GM12878 (cell line): ENCODE measurements at regions not wholly inside any gene's neighbourhood (a gene's known extent, or its start where the extent isn't known, plus 50 kb on each side); places are given as distances from the start of the nearest gene placed in this dataset.

Source experiments
- ATAC-seq: fragments of 200-7000 bp; cut with Tn5 transposase; 3 replicates; pipeline ENCODE4 v1.9.1; 2020; ENCODE audit warnings: mild to moderate bottlenecking, moderate library complexity
- BruUV-seq: library from RNA; stranded (reverse); fragments of 400-500 nt; replicated peaks from 2 replicates; lab custom pipeline; 2021; lab: Mats Ljungman, UMichigan
- CTCF ChIA-PET: fragments of 300-600 bp; sonication (Branson Sonifier 250); formaldehyde crosslinking; extraction: SDS; loops from one replicate; lab custom pipeline; 2021; ENCODE audit warnings: inconsistent platforms; lab: Yijun Ruan, JAX
- POLR2A ChIA-PET: fragments of 350-600 bp; formaldehyde crosslinking; extraction: SDS; loops from one replicate; lab custom pipeline; 2021; ENCODE audit warnings: inconsistent platforms; lab: Charles Lee
- RAD21 ChIA-PET: fragments of 300-600 bp; sonication (Branson Sonifier 250); formaldehyde crosslinking; loops from one replicate; lab custom pipeline; 2023; ENCODE audit warnings: antibody characterized with exemption; ENCODE audit not compliant: unreplicated experiment; lab: Charles Lee
- SMC1A ChIA-PET: fragments of 300-600 bp; sonication (Branson Sonifier 250); formaldehyde crosslinking; loops from one replicate; lab custom pipeline; 2023; ENCODE audit not compliant: unreplicated experiment, uncharacterized antibody; lab: Charles Lee
- DNase-seq: peaks from one replicate; pipeline ENCODE4 v3.0.0-alpha.2; 2011; ENCODE audit warnings: low read depth, low spot score
- FAIRE-seq: peaks from 3 replicates; lab custom pipeline; 2011; peaks lifted over from hg19 to GRCh38; lab: Jason Lieb, UNC
- H2AFZ ChIP-seq: 2 replicates; pipeline ENCODE4 v1.6.0; 2011; ENCODE audit warnings: low read depth, low read length, control low read depth; ENCODE audit not compliant: control insufficient read depth
- H3K27ac ChIP-seq: 2 replicates; pipeline ENCODE4 v1.5.1; 2011; ENCODE audit warnings: control low read depth; ENCODE audit not compliant: control insufficient read depth, insufficient read depth
- H3K27me3 ChIP-seq, 2 experiments: replicated peaks in 1 of 2; 2 replicates each; pipeline versions ENCODE4 v1.6.0 to v1.6.1; 2011; ENCODE audit warnings: low read length in 1 of 2; ENCODE audit not compliant: control insufficient read depth in 2 of 2, insufficient read depth in 2 of 2
- H3K36me3 ChIP-seq, 2 experiments: 2 replicates each; pipeline ENCODE4 v1.5.1; 2011; ENCODE audit warnings: low read length in 1 of 2; ENCODE audit not compliant: control insufficient read depth in 2 of 2, insufficient read depth in 2 of 2
- H3K4me1 ChIP-seq: 2 replicates; pipeline ENCODE4 v1.6.1; 2011; ENCODE audit warnings: mild to moderate bottlenecking, low read length, moderate library complexity, mixed read lengths; ENCODE audit not compliant: control insufficient read depth, insufficient read depth
- H3K4me2 ChIP-seq: 2 replicates; pipeline ENCODE4 v1.6.0; 2011; ENCODE audit warnings: control low read depth; ENCODE audit not compliant: control insufficient read depth, insufficient read depth
- H3K4me3 ChIP-seq: fragments of 200-600 bp; sonication (generic); 2 replicates; pipeline ENCODE4 v1.5.1; 2016
- H3K79me2 ChIP-seq: 2 replicates; pipeline ENCODE4 v1.6.0; 2011; ENCODE audit warnings: low read length; ENCODE audit not compliant: control insufficient read depth, insufficient read depth
- H3K9ac ChIP-seq: 2 replicates; pipeline ENCODE4 v1.8.0; 2011; ENCODE audit warnings: low read length, control low read depth, mixed read lengths; ENCODE audit not compliant: control insufficient read depth, insufficient read depth
- H3K9me3 ChIP-seq: replicated peaks from 3 replicates; pipeline ENCODE4 v1.5.1; 2011; ENCODE audit warnings: mild to moderate bottlenecking, low read length; ENCODE audit not compliant: control insufficient read depth, insufficient read depth
- H4K20me1 ChIP-seq: 2 replicates; pipeline ENCODE4 v1.6.0; 2011; ENCODE audit not compliant: control insufficient read depth, insufficient read depth
- CHD1 ChIP-seq: IDR thresholded peaks from 2 replicates; pipeline ENCODE4 v1.6.1; 2012; ENCODE audit warnings: low read depth, low read length, improper control_type of control experiment
- HDAC6 ChIP-seq: fragments of 200-600 bp; sonication (generic); IDR thresholded peaks from one replicate; pipeline ENCODE4 v1.8.0; 2017; ENCODE audit warnings: antibody characterized with exemption; ENCODE audit not compliant: unreplicated experiment
- KLF5 ChIP-seq: fragments of 450-650 bp; IDR thresholded peaks from 2 replicates; pipeline ENCODE4 v1.6.1; 2014; ENCODE audit warnings: mild to moderate bottlenecking; ENCODE audit not compliant: partially characterized antibody
- MAX ChIP-seq: IDR thresholded peaks from 2 replicates; pipeline ENCODE4 v1.6.1; 2012; ENCODE audit warnings: low read depth, low read length, improper control_type of control experiment
- MEF2B ChIP-seq: fragments of 450-650 bp; IDR thresholded peaks from 2 replicates; pipeline ENCODE4 v1.6.1; 2018; ENCODE audit warnings: mild to moderate bottlenecking, moderate library complexity; ENCODE audit not compliant: partially characterized antibody, poor library complexity, severe bottlenecking
- NBN ChIP-seq: fragments of 450-650 bp; IDR thresholded peaks from 2 replicates; pipeline ENCODE4 v1.6.1; 2016
- NFIC ChIP-seq: IDR thresholded peaks from 2 replicates; pipeline ENCODE4 v1.6.1; 2012; ENCODE audit warnings: low read depth, mild to moderate bottlenecking, inconsistent platforms, low read length, moderate library complexity
- NR2C2 ChIP-seq: IDR thresholded peaks from 2 replicates; pipeline ENCODE4 v1.6.1; 2011; ENCODE audit warnings: borderline replicate concordance, low read depth; ENCODE audit not compliant: control insufficient read depth, insufficient read length
- NRF1 ChIP-seq: conservative IDR thresholded peaks from 2 replicates; pipeline ENCODE4 v1.6.1; 2011; ENCODE audit warnings: mild to moderate bottlenecking, low read depth, low read length, improper control_type of control experiment
- PBX3 ChIP-seq: IDR thresholded peaks from 2 replicates; pipeline ENCODE4 v1.6.1; 2011; ENCODE audit warnings: mild to moderate bottlenecking, low read depth, low read length, moderate library complexity; ENCODE audit not compliant: insufficient replicate concordance
- SIN3A ChIP-seq: IDR thresholded peaks from 2 replicates; pipeline ENCODE4 v1.6.1; 2012; ENCODE audit warnings: low read depth, low read length, improper control_type of control experiment
- SMAD5 ChIP-seq: IDR thresholded peaks from 2 replicates; pipeline ENCODE4 v1.6.1; 2016; ENCODE audit warnings: antibody characterized with exemption, low read depth
- SMARCA5 ChIP-seq: fragments of 450-650 bp; IDR thresholded peaks from 2 replicates; pipeline ENCODE4 v1.6.1; 2017; ENCODE audit warnings: mild to moderate bottlenecking
- ZBED1 ChIP-seq: IDR thresholded peaks from 2 replicates; pipeline ENCODE4 v1.6.1; 2016; ENCODE audit warnings: borderline replicate concordance
- ZNF622 ChIP-seq: fragments of 450-650 bp; IDR thresholded peaks from 2 replicates; pipeline ENCODE4 v1.6.1; 2017; ENCODE audit warnings: mild to moderate bottlenecking, inconsistent platforms
- WGBS: methylation state at CpG from one replicate; pipeline ENCODE4 v1.1.6; 2016; ENCODE audit warnings: low lambda C conversion rate; ENCODE audit not compliant: insufficient replicate concordance, insufficient coverage; ENCODE audit errors: missing lambda C conversion rate; 5-methylcytosine and 5-hydroxymethylcytosine counted together
- in situ Hi-C: fragments of 300-500 bp; cut with MboI; formaldehyde crosslinking; loops from 9 replicates; pipeline ENCODE4 v1.14.3; 2018; ENCODE audit warnings: mixed read lengths
- intact Hi-C: fragments of 100-400 bp; cut with micrococcal nuclease; formaldehyde crosslinking; loops from one replicate; pipeline ENCODE4 v1.14.2; 2022; ENCODE audit not compliant: unreplicated experiment
- TF ChIP-seq, protein P1 (sequence below): fragments of 450-650 bp; IDR thresholded peaks from 2 replicates; pipeline ENCODE4 v1.6.1; 2016; ENCODE audit warnings: mild to moderate bottlenecking, moderate library complexity, borderline replicate concordance

DNA sequence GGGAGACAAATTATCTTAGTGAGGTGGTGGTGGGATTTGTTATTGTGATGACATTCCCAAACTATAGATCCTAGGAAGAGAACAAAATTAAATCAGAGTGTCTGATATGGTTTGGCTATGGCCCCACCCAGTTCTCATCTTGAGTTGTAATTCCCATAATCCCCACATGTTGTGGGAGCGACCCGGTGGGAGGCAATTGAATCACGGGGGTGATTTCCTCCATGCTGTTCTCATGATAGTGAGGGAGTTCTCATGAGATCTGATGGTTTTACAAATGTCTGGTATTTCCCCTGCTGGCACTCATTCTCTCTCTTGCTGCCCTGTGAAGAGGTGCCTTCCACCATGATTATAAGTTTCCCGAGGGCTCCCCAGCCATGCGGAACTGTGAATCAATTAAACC lies 62.0 kb downstream of the RPL22L1 start:
- SMC1A ChIA-PET: no interaction called here
- peaks cover 0 to 1% of the 10 kb centered on the region in 2 experiments; a peak in 1 of 4 replicates for H3K27me3 ChIP-seq
- intact Hi-C loops: no loop called here
- RAD21 ChIA-PET: no interaction called here
- no peak overlapping the region for H2AFZ ChIP-seq
- no peak overlapping the region for H3K27ac ChIP-seq
- in situ Hi-C loops: no loop called here
- DNase-seq: no peak
- H3K36me3 ChIP-seq: no peaks in the 10 kb centered on the region
- H3K79me2 ChIP-seq: no peaks in the 10 kb centered on the region
- no peak overlapping the region for H3K9ac ChIP-seq
- H4K20me1 ChIP-seq: no peaks in the 10 kb centered on the region
- TF ChIP-seq NBN (no peak), MEF2B (no peak), KLF5 (no peak), NFIC (no peak), NRF1 (no peak), CHD1 (no peak), SIN3A (no peak), HDAC6 (no peak), NR2C2 (no peak), SMARCA5 (no peak), ZNF622 (no peak), ZBED1 (no peak), MAX (no peak), SMAD5 (no peak), PBX3 (no peak)
- TF ChIP-seq, protein P1, sequence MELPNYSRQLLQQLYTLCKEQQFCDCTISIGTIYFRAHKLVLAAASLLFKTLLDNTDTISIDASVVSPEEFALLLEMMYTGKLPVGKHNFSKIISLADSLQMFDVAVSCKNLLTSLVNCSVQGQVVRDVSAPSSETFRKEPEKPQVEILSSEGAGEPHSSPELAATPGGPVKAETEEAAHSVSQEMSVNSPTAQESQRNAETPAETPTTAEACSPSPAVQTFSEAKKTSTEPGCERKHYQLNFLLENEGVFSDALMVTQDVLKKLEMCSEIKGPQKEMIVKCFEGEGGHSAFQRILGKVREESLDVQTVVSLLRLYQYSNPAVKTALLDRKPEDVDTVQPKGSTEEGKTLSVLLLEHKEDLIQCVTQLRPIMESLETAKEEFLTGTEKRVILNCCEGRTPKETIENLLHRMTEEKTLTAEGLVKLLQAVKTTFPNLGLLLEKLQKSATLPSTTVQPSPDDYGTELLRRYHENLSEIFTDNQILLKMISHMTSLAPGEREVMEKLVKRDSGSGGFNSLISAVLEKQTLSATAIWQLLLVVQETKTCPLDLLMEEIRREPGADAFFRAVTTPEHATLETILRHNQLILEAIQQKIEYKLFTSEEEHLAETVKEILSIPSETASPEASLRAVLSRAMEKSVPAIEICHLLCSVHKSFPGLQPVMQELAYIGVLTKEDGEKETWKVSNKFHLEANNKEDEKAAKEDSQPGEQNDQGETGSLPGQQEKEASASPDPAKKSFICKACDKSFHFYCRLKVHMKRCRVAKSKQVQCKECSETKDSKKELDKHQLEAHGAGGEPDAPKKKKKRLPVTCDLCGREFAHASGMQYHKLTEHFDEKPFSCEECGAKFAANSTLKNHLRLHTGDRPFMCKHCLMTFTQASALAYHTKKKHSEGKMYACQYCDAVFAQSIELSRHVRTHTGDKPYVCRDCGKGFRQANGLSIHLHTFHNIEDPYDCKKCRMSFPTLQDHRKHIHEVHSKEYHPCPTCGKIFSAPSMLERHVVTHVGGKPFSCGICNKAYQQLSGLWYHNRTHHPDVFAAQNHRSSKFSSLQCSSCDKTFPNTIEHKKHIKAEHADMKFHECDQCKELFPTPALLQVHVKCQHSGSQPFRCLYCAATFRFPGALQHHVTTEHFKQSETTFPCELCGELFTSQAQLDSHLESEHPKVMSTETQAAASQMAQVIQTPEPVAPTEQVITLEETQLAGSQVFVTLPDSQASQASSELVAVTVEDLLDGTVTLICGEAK: no peak
- H3K4me3 ChIP-seq: no peak overlapping the region
- FAIRE-seq: no peak
- no peaks in the 10 kb centered on the region for H3K4me1 ChIP-seq
- BruUV-seq: no TSS peak
- ATAC-seq: no peak
- 64% methylated on average over 5 of the region's 5 CpGs for WGBS
- POLR2A ChIA-PET: no interaction called here
- H3K9me3 ChIP-seq: no peaks in the 10 kb centered on the region
- H3K4me2 ChIP-seq: no peak overlapping the region
- CTCF ChIA-PET: interaction anchor here (1.0 to 7.7 kb wide), 2 partner anchors 9 to 393 kb away, joined by 3 to 264 read pairs; partner anchors contain the start of gene CLDN11
